GM12865 (cell line): ENCODE measurements at regions not wholly inside any gene's neighbourhood (a gene's known extent, or its start where the extent isn't known, plus 50 kb on each side); places are given as distances from the start of the nearest gene placed in this dataset.

Source experiments
- DNase-seq: peaks from one replicate; pipeline ENCODE4 v3.0.0; 2010; ENCODE audit warnings: low read depth
- H3K4me3 ChIP-seq: 2 replicates; pipeline ENCODE4 v1.5.1; 2011; ENCODE audit warnings: mild to moderate bottlenecking, low read depth, low read length, control low read depth
- CTCF ChIP-seq: IDR thresholded peaks from 2 replicates; pipeline ENCODE4 v1.5.1; 2011; ENCODE audit warnings: low read length, control low read depth, low read depth, inconsistent platforms; ENCODE audit not compliant: insufficient read depth; ENCODE audit errors: missing control alignments

GRCh38 chr6:14924126-14925024, 321.5 kb upstream of the JARID2 start:
- no peak overlapping the region for H3K4me3 ChIP-seq
- no peak for DNase-seq
- TF ChIP-seq CTCF: no peak

GRCh38 chr6:14925025-14925698, 320.7 kb upstream of the JARID2 start:
- no peak for DNase-seq
- TF ChIP-seq CTCF: no peak
- H3K4me3 ChIP-seq: no peak overlapping the region

- H3K4me3 ChIP-seq: no peak overlapping the region
- DNase-seq: no peak
- no peak for TF ChIP-seq CTCF
Observed at GRCh38 chr6:14925699-14926026, 320.2 kb upstream of the JARID2 start.

GRCh38 chr6:14927398-14927797, 318.5 kb upstream of the JARID2 start:
- no peak for DNase-seq
- no peak for TF ChIP-seq CTCF
- H3K4me3 ChIP-seq: no peak overlapping the region

GRCh38 chr6:14929291-14929690, 316.6 kb upstream of the JARID2 start:
- H3K4me3 ChIP-seq: no peak overlapping the region
- no peak for TF ChIP-seq CTCF
- no peak for DNase-seq

- H3K4me3 ChIP-seq: no peak overlapping the region
- DNase-seq: no peak
- no peak for TF ChIP-seq CTCF
Observed at GRCh38 chr6:14930366-14930989, 315.4 kb upstream of the JARID2 start.
